Endodermal cell (in vitro differentiated cells): ENCODE measurements at regions not wholly inside any gene's neighbourhood (a gene's known extent, or its start where the extent isn't known, plus 50 kb on each side); places are given as distances from the start of the nearest gene placed in this dataset.

Experiments used
- DNase-seq: peaks from one replicate; pipeline ENCODE4 v3.0.0-alpha.2; 2017
- H3K27ac ChIP-seq: 2 replicates; pipeline ENCODE4 v1.5.1; 2013; ENCODE audit warnings: mild to moderate bottlenecking, low read depth, low read length, moderate library complexity
- H3K27me3 ChIP-seq: 2 replicates; pipeline ENCODE4 v1.6.1; 2013; ENCODE audit warnings: mild to moderate bottlenecking, low read length, moderate library complexity; ENCODE audit not compliant: insufficient read depth, control insufficient read depth, poor library complexity, severe bottlenecking
- H3K36me3 ChIP-seq: 2 replicates; pipeline ENCODE4 v1.7.0; 2013; ENCODE audit warnings: mild to moderate bottlenecking, low read length, moderate library complexity; ENCODE audit not compliant: control insufficient read depth, insufficient read depth
- H3K4me1 ChIP-seq: one replicate; pipeline ENCODE4 v1.7.0; 2013; ENCODE audit warnings: low read length; ENCODE audit not compliant: control insufficient read depth, insufficient read depth
- H3K4me3 ChIP-seq: 2 replicates; pipeline ENCODE4 v1.5.1; 2013; ENCODE audit warnings: mild to moderate bottlenecking, low read length, moderate library complexity
- H3K9ac ChIP-seq: 2 replicates; pipeline ENCODE4 v1.6.1; 2013; ENCODE audit warnings: mild to moderate bottlenecking, low read length, moderate library complexity; ENCODE audit not compliant: poor library complexity, severe bottlenecking; ENCODE audit errors: extremely low read depth
- H3K9me3 ChIP-seq: 2 replicates; pipeline ENCODE4 v1.6.1; 2013; ENCODE audit warnings: mild to moderate bottlenecking, low read length, moderate library complexity; ENCODE audit not compliant: control insufficient read depth
- H3K27ac Mint-ChIP-seq: 2 replicates; pipeline ENCODE4 v1.8.0; 2020; ENCODE audit warnings: mixed read lengths
- H3K27me3 Mint-ChIP-seq: 2 replicates; pipeline ENCODE4 v1.8.0; 2021; ENCODE audit warnings: mild to moderate bottlenecking, mixed read lengths; ENCODE audit not compliant: insufficient read depth
- H3K36me3 Mint-ChIP-seq: 2 replicates; pipeline ENCODE4 v1.8.0; 2020; ENCODE audit warnings: low read depth, mixed read lengths
- H3K4me1 Mint-ChIP-seq: 2 replicates; pipeline ENCODE4 v1.8.0; 2020; ENCODE audit warnings: mixed read lengths
- H3K4me3 Mint-ChIP-seq: 2 replicates; pipeline ENCODE4 v1.8.0; 2020; ENCODE audit warnings: mild to moderate bottlenecking, moderate library complexity, mixed read lengths
- H3K9me3 Mint-ChIP-seq: 2 replicates; pipeline ENCODE4 v1.8.0; 2020; ENCODE audit warnings: mild to moderate bottlenecking, mixed read lengths
- whole genome bisulfite sequencing, 2 experiments: methylation state at CpG; one replicate each; pipeline versions ENCODE4 v1.1.5 to v1.1.7; 2013; ENCODE audit warnings: missing lambda C conversion rate in 2 of 2, mixed read lengths in 1 of 2; ENCODE audit not compliant: insufficient coverage in 1 of 2, insufficient read length in 1 of 2; 5-methylcytosine and 5-hydroxymethylcytosine counted together
- TF ChIP-seq, protein P1 (sequence below): fragments of 200-600 bp; sonication (generic); conservative IDR thresholded peaks from 2 replicates; pipeline ENCODE4 v1.5.0; 2021; ENCODE audit warnings: antibody characterized with exemption, mild to moderate bottlenecking

DNA sequence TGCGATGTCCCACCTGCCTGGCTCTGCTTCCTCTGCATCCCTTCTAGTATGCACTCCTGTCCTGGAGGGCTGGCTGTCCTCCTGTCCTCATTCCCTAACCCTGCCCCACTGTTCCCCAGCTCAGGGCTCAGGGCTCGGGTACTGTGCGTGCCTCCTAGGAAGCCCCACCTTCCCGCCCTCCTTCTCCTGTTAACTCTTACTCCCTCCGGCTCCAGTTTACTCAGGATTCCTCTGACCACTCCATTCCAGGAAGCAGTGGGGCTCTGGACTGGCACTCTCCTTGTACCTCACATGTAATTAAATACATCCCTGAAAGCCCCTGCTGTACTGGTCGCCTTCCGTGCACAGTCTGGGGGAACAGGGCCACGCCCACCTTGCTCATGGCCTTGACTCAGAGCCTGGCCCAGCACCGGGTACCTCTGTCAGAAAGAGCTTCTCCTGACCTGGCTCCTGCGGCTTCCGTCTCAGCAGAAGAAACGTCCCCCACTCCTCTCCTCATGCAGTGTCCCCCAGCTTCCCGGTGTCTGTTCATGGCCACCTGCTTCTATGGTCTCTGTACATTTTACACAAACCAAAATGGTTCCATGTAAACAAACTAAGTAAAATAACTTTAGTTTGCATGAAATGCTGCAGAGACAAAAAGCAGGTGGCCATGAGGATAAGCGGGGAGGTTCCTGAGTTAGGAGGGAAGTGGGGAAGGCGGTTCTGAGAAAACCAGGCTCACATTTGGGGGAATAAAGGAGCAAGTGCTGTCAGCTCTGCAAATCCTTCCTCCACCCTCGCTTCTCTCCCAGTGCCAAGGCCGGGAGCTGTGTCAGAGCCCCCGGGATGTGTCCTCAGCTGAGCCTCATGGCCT, 445.9 kb downstream of the BRD1 start:
- H3K9me3 ChIP-seq: no peaks in the 10 kb centered on the region
- H3K27ac ChIP-seq: no peak overlapping the region

DNA sequence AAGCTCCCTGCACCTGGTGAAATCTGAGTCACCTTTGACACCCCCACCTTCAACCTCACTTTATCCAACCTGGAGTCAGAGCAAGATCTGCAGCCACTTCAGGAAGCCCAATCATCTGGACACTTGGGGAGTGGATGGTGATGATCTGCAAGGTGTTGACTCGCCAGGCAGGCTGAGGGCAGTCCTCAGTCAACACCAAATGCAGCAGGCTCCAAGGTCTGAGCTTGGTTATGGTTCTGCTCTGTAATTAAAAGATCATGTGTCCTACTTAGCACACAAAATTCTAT, 446.9 kb downstream of the BRD1 start:
- Mint-ChIP-seq H3K27ac (no peak overlapping the region), H3K9me3 (no peaks in the 10 kb centered on the region), H3K36me3 (no peaks in the 10 kb centered on the region), H3K27me3 (no peaks in the 10 kb centered on the region), H3K4me1 (no peaks in the 10 kb centered on the region), H3K4me3 (no peak overlapping the region)
- H3K27ac ChIP-seq: no peak overlapping the region
- peak; percentile 17 for DNase-seq
- H3K36me3 ChIP-seq: no peaks in the 10 kb centered on the region
- no peaks in the 10 kb centered on the region for H3K27me3 ChIP-seq
- WGBS, 2 experiments: 20 to 53% methylated on average over 1 of the region's 1 CpG
- H3K4me1 ChIP-seq: no peaks in the 10 kb centered on the region
- TF ChIP-seq, protein P1, sequence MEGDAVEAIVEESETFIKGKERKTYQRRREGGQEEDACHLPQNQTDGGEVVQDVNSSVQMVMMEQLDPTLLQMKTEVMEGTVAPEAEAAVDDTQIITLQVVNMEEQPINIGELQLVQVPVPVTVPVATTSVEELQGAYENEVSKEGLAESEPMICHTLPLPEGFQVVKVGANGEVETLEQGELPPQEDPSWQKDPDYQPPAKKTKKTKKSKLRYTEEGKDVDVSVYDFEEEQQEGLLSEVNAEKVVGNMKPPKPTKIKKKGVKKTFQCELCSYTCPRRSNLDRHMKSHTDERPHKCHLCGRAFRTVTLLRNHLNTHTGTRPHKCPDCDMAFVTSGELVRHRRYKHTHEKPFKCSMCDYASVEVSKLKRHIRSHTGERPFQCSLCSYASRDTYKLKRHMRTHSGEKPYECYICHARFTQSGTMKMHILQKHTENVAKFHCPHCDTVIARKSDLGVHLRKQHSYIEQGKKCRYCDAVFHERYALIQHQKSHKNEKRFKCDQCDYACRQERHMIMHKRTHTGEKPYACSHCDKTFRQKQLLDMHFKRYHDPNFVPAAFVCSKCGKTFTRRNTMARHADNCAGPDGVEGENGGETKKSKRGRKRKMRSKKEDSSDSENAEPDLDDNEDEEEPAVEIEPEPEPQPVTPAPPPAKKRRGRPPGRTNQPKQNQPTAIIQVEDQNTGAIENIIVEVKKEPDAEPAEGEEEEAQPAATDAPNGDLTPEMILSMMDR: no peak
- H3K4me3 ChIP-seq: no peak overlapping the region
- no peak overlapping the region for H3K9ac ChIP-seq
- H3K9me3 ChIP-seq: no peaks in the 10 kb centered on the region

More for the DNA sequence above, 445.9 kb downstream of the BRD1 start:
- H3K27ac Mint-ChIP-seq: no peak overlapping the region
- TF ChIP-seq, protein P1: no peak
- peak; percentile 36 for DNase-seq
- H3K36me3 Mint-ChIP-seq: no peaks in the 10 kb centered on the region
- H3K4me1 ChIP-seq: no peaks in the 10 kb centered on the region
- no peaks in the 10 kb centered on the region for H3K27me3 Mint-ChIP-seq
- H3K4me1 Mint-ChIP-seq: no peaks in the 10 kb centered on the region
- WGBS, 2 experiments: 86 to 89% methylated on average over 8 to 18 of the region's 18 CpGs
- no peaks in the 10 kb centered on the region for H3K9me3 Mint-ChIP-seq
- H3K4me3 ChIP-seq: no peak overlapping the region
- no peak overlapping the region for H3K9ac ChIP-seq
- no peaks in the 10 kb centered on the region for H3K36me3 ChIP-seq
- H3K27me3 ChIP-seq: no peaks in the 10 kb centered on the region
- H3K4me3 Mint-ChIP-seq: no peak overlapping the region

DNA sequence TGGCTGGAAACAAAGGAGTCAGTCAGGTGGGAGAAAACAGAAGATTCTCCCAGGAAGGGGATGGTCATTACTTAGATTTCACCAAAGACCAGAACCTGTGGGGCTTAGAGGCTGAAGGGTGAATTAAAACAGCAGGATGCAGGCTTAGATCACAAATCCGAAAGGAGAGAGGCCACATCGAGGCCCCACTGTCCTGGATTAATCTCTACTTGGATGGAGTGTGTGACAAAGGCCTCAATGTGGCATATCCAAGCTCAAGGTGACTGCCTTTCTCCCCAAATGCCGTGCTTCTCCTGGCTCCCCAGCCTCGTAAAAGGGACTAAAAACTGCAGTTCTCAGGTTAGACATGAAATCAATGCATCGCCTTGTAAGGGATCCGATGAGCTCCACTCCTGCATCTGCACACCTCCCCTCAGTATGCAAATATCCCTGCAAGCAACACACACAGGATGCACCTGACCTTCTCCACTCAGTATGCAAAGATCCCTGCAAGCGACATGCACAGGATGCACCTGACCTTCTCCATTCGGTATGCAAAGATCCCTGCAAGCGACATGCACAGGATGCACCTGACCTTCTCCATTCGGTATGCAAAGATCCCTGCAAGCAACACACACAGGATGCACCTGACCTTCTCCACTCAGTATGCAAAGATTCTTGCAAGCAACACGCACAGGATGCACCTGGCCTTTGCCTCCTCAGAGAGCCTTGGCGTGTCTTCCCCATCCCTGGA, 447.4 kb downstream of the BRD1 start:
- Histone ChIP-seq H3K27me3 (no peaks in the 10 kb centered on the region), H3K36me3 (no peaks in the 10 kb centered on the region), H3K4me3 (no peak overlapping the region), H3K9me3 (no peaks in the 10 kb centered on the region), H3K9ac (no peak overlapping the region), H3K4me1 (no peaks in the 10 kb centered on the region), H3K27ac (no peak overlapping the region)
- Mint-ChIP-seq H3K4me1 (no peaks in the 10 kb centered on the region), H3K4me3 (no peak overlapping the region), H3K36me3 (no peaks in the 10 kb centered on the region), H3K9me3 (no peaks in the 10 kb centered on the region), H3K27me3 (no peaks in the 10 kb centered on the region), H3K27ac (no peak overlapping the region)
- WGBS, 2 experiments: 78 to 84% methylated on average over 8 to 12 of the region's 12 CpGs
- peak; percentile 23 for DNase-seq
- TF ChIP-seq, protein P1: no peak
